GM19043 (cell line): ENCODE measurements at regions not wholly inside any gene's neighbourhood (a gene's known extent, or its start where the extent isn't known, plus 50 kb on each side); places are given as distances from the start of the nearest gene placed in this dataset.

Source experiments
- ATAC-seq: cut with Tn5 transposase; IDR thresholded peaks from one replicate; pipeline ENCODE4 v1.9.1; 2021; ENCODE audit warnings: low read depth; ENCODE audit not compliant: unreplicated experiment

DNA sequence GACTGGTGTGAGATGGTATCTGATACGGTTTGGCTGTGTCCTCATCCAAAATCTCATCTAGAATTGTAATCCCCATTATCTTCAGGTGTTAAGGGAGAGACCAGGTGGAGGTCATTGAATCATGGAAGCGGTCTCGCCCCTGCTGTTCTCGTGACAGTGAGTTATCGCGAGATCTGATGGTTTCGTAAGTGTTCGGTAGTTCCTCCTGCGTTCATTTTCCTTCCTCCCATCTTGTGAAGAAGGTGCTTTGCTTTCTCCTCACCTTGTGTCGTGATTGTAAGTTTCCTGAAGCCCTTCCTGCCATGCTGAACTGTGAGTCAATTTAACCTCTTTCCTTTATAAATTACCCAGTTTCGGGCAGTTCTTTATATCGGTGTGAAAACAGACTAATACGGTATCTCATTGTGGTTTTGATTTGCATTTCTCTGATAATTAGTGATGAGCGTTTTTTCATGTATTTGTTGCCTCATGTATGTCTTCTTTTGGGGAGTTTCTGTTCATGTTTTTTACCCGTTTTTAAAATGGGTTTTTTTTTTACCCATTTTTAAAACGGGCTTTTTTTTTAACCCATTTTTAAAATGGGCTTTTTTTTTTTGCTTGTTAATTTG lies 102.8 kb upstream of the SLC10A2 start:
- ATAC-seq, result no peak

DNA sequence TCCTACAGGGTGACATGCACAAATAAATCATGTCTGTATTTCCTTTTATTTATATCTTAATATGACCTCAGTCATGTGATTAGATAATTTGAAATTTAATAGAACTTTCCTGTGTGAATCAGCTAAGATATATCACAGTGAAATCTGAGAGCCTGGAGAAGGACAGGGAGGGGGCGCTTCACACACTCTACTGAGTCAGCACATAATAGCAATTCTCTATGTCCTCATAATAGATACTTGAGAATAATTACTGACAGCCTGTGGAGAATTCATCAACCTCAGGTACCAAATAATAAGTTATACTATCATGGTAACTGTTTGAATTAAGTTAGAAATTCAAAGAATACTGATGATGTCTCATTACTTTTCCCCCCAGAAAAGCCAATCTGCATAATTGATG lies 98.0 kb upstream of the SLC10A2 start:
- ATAC-seq, result no peak

- ATAC-seq, result no peak
Measured at GRCh38 chr13:103161476-103161875, 95.3 kb upstream of the SLC10A2 start.

GRCh38 chr13:103157434-103158145 lies 91.4 kb upstream of the SLC10A2 start:
- no peak for ATAC-seq

GRCh38 chr13:103157016-103157415 lies 90.8 kb upstream of the SLC10A2 start:
- no peak for ATAC-seq

GRCh38 chr13:103156346-103156998 lies 90.3 kb upstream of the SLC10A2 start:
- ATAC-seq, result no peak

DNA sequence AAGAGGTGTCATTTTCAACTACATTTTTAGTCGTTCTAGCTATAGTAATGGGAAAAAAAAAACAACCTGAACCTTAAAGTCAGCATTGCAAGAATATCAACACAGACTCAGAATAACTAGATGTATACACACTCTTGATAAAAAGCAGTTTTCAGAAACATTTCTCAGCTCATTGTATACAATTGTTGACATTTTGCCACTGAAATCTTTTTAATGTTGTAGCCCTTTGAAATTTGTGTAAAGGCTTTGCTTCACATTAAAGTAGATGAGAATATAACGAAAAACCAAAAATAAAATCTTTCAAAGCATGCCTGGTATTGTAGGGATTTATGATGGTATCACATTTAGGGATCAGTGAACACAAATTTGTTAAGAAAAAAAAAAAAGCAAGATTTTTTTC lies 87.2 kb upstream of the SLC10A2 start:
- no peak for ATAC-seq

- ATAC-seq, result no peak
Measured at GRCh38 chr13:103147961-103148360, 81.7 kb upstream of the SLC10A2 start.

DNA sequence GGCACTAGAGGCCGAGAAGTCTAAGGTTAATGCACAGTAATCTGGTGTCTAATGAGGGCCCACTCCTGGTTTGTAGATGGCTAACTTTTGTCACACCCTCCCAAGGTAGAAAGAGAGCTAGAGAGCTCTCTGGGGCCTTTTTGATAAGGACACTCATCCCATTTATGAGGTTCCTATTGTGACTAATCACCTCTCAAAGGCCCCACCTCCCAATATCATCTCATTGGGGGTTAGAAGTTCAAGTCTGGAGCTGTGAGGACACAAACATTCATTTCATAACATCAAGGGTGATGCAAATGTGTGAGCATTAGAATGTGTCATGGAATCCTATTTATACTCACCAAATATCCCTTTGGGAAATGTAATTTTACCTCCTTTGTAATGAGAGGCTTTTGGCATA lies 79.2 kb upstream of the SLC10A2 start:
- no peak for ATAC-seq

DNA sequence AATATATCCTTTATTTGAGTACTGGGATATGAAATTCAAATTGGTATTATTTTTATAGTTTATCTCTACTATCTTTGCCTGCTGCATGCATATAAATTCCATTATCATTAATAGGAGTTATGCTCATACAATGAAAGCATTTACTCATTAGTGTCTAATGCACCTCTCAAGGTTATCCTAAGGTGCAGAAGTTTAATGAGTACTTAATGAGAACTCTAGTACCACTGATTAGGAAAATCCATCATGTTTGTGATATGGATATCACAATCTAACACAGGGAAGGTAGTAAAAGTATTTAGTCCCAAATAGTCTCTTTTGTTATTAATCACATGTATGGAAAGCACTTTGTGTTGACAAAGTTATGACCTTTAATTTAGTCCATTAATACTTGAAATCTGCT lies 77.2 kb upstream of the SLC10A2 start:
- no peak for ATAC-seq

GRCh38 chr13:103142151-103142550 lies 75.9 kb upstream of the SLC10A2 start:
- ATAC-seq, result no peak

DNA sequence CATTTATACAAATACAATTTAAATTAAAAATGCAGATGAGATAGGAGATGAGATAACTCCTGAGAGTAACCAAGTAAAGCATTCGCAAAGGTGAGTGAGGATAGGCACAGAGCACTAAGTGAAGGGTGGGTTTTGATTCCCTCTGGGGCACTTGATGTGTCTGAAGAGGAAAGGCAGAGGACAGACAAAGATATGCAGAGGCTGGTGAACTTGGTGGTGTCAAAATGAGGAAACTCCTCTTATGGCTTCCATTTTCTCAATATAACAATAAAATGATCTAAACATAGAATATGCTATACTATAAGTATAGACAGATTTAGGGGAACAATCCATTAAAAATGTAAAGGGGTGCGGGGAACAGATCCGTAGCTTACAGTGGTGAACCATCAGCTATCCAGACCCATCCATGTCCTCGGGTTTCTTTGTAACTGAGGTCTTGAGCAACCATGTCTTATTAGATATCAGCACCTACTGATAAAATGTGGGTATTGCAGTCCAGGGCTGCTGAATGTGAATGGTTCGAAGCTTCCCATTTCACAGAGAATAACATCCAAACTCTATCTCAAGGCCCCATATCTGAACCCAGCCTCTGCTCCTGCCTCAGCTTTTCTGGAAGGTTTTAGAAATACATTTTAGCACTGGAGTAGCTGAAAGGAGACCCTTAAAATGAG lies 73.9 kb upstream of the SLC10A2 start:
- ATAC-seq, result peak; percentile 93

- peak; percentile 42 for ATAC-seq
Measured at GRCh38 chr13:103134271-103134670, 68.1 kb upstream of the SLC10A2 start.

DNA sequence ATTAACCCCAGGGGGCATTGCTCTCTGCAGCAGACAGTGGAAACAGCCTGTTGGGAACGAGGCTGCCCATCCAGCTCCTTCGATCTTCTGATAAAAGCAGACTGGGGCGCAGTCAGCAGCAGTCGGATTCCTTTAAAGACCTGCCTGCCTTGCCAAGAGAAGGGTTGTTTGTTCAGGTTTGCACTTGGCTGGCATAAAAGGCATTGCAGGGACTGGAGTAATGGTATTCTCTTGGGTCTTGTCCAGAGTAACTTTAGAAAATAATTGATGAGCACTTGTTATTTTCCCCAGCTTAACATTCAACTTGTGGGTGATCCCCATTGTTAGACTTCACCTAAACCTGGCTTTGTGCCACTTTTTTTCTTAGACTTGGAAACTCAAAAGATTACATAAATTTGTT lies 67.3 kb upstream of the SLC10A2 start:
- ATAC-seq, result no peak

DNA sequence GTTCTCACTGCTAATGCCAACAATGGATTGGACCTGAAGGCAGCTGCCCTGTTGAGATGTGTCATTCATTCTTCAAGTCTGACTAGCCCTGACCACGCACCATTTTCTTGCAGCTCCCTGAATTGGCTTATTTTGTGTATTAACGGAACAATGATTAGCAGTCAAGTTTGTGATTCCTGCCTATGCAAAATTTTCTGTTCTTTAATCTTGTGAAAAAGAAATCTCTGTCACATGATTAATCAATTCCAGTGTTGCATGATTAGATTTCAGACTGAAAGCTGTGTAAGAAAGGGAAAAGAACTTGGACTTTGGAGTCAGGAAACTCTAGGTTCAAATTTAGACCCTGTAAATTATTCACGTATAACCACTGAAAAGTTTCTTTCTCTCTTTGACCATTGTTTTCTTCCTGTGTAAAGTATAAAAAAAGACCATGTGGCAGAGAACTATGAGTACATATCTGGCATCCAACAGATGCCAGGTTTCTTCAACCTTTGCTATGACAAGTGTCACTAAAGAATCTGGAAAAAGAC lies 64.5 kb upstream of the SLC10A2 start:
- ATAC-seq, result peak; percentile 73

DNA sequence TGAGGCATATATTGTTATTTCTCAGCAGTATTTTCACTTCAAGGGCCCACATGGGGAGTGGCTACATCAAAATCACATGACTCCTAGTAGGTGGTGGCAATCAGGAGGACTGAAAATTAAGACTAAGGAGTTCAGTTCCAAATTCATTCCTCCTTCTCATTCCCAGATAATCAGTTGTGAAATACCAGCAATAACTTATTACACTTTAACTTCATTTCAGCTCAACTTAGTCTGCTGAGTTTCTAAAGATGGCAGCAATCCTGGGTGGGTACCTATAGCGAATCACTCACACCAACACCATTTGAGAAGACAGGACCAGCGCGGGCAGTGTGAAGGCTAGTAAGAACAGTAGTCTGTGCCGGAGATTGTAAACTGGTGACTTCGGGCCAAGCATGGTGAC lies 63.9 kb upstream of the SLC10A2 start:
- ATAC-seq, result peak; percentile 3
